ENCODE measurements at regions not wholly inside any gene's neighbourhood (a gene's known extent, or its start where the extent isn't known, plus 50 kb on each side); places are given as distances from the start of the nearest gene placed in this dataset.
"Not testable (repeated sequence)": the region's sequence is repeated elsewhere in the genome, so short reads cannot be mapped to it uniquely, and the experiment has no call there.

DNA sequence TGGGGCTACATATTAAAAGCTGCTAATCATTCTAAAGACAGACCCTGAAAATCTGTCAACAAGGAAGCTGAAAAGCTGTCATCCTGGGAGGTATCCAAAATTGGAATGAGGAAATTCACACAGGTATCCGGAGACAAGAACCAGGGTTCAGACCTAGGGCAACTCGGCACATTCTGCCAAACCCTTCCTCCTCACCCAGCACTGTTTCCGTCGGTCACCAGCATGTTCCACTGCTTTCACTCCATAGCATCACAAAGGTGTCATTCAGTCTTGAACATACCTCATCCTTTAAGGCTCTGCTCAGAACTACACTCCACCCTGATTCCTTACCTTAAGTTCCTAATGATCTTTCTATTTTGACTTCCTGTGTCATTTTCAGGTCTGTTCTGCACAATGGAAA, 153.1 kb upstream of the RASA1 start:
- in situ Hi-C loops (cut with HindIII; ENCODE audit: low pct_ligation_motif_present, low pct_unique_long_range_greater_than_20kb, low sequenced_read_pairs): no loop called here
- no peak for DNase-seq

DNA sequence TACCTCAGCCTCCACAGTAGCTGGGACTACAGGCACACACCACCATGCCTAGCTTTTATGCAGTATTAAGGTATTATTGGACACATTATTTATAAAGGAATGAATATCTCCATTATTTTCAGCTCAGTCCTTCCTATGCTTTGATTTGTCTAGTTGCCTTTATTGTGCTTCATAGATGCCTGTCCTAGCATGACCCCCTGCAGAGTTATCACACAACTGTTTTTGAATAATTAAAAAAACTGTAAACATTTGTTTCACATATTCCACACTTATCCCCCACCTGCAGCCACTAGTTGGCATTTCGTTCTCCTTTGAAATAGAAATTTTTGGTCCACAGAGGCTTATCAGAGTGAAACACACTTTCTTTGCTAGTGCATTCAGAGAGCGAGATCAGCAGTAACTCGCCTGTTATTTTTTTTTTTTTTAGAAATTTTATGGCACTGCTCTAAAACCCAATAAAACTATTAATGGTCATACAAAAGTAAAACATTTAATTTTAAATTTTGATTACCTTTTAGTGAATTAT, 151.8 kb upstream of the RASA1 start:
- in situ Hi-C loops (cut with HindIII; ENCODE audit: low pct_ligation_motif_present, low pct_unique_long_range_greater_than_20kb, low sequenced_read_pairs): no loop called here
- no peak for DNase-seq

DNA sequence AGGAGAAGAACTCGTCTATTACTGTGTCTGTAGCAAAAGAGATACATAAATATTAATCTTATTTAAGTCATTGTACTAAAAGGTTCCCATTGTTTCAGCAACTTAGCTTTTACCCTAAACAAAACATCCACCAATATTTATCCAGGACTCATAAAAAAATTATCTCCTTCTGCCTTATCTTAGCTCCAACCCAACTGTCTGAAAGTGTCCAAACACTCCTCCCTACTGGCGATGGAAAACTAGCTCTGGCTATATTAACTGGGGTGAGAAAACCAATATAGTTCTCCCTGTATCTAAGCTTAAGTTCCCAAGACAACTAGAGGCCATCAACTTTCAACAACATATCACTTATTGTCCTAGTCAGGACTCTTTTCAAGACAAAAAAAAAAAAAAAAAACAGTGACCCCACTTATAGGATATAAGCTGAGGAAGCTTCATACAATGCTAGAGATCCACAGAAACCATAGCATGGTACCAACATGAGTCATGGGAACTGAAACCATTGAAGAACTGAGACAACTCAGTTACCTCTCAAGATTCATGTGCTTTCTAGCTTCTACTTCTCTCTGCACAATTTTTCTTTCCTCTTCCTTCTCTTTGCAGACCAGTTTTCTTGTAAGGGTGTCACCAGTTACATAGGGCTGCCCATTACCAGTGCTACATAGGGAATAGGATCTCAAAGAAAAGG, 150.7 kb upstream of the RASA1 start:
- no peak for DNase-seq
- in situ Hi-C loops (cut with HindIII; ENCODE audit: low pct_ligation_motif_present, low pct_unique_long_range_greater_than_20kb, low sequenced_read_pairs): no loop called here

DNA sequence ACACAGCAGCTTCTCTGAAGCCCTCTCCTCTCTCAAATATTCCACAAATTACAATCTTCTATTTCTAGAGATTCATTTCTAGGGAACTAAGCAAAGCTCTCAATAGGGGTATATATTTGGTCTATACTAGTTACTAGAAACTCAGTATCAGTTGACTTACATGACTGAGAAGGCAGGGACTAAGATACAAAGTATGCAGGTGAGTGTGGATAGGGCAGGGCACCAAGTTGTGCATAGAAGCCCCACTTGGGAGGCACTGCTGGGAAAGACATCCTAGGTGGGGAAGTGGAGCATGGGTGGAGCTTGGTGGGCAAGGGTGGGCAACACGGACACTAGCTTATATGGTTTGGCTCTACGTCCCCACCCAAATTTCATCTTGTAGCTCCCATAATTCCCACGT, 148.1 kb upstream of the RASA1 start:
- in situ Hi-C loops (cut with HindIII; ENCODE audit: low pct_ligation_motif_present, low pct_unique_long_range_greater_than_20kb, low sequenced_read_pairs): no loop called here
- no peak for DNase-seq

DNA sequence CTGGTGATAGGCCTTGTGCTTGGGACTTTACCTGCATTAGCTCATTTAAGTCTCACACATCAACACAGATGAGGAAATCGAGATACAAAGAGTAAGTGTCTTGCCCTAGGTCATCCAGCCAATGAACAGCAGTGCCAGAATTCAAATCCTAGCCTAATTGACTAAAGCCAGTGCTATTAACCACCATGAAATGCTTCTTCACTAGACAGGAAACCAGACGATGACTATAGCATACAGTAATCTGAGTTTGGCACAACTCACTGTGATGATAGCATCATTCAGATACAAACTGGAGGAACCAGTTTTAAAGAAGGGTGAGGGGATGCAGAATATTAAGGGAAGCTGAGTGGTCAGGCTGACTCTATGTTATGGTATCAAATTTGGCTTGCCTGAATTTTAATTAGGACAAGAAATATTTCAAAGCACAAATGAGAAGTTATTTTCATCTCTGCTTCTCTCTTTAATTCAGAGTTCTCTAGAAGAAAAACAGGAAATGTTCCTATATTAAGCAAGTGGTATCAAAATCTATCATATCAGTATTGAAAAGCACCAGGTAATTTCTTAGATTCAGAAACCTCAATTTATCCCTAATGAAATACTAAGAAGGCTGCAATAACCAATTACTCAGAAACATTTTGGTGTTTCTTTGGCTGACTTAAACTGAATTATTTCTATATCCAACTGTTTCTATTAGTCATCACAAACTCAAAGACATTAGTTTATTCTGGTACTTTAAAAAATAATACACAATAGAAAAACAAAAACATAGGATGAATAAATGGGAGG, 147.0 kb upstream of the RASA1 start:
- peak; percentile 92 for DNase-seq
- in situ Hi-C loops (cut with HindIII; ENCODE audit: low pct_ligation_motif_present, low pct_unique_long_range_greater_than_20kb, low sequenced_read_pairs): no loop called here

DNA sequence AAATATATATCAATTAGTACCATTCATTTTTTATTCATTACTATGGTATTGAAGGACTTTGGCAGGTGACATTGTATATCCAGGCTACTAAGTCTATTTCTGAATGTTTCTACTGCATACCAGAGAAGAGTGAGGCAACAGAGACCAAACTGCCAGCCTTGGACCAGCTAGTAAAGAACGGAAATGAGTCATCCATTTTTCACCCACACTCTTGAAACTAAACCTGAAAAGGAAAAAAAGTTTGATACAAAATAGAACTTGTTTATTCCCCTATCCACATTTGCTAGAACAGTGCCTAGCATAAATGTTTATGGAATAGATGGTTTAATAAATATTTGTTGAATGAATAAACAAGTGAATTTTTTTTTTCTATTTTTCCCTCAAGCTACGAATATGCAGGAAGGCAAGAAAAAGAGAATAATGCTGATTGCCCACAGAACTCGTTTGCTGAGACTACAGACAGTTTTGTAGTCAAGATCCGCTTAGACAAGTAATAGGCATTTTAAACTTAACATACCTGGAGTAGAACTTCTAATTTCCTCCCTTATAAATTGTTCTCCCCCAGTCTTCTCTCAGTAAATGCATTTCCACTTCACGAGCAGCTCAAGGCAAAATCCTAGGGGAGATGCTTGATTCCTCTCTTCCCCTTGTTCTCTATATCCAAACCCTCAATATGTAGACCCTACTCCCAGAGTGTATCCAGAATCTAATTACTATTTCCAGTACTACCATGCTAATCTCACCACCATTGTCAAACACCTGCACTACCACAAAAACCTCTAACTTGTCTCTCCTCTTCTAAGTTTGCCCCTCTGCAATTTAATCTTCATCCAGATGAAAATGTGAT, 146.2 kb upstream of the RASA1 start:
- in situ Hi-C loops (cut with HindIII; ENCODE audit: low pct_ligation_motif_present, low pct_unique_long_range_greater_than_20kb, low sequenced_read_pairs): no loop called here
- peak; percentile 89 for DNase-seq

DNA sequence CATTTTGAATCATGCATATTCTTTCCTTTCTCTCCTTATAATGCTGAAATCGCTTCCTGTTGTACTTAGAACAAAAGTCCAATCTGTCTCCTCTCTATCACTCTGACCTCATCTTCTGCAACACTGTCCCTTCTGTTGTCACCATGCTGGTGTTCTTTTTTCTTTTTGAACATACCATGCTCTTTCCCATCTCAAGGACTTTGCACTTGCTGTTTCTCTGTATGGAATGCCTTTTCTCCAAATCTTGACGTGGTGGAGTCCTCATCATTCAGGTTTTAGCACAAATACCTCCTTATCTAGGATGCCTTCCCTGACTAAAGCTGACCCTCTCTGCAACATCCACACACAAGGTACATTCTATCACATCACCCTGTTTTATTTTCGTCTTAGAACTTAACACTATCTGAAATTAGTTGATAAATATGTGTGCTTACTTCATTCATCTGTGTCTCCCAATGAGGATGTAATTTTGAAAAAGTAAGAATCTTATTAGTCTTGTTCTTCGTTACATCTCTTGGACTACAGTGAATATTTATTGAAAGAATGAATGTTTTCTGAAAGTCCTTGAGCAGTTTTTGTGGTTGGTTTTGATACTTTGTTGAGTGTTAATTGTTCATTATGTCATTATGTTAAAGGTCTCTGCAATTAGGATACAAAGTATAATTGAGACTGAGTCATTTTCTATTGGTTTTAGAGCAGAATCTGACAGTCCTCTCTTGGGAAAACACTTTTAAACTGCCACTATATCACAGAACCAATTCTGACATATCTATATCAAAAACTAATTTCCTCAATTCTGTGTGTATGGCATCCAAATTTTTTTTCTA, 145.3 kb upstream of the RASA1 start:
- in situ Hi-C loops (cut with HindIII; ENCODE audit: low pct_ligation_motif_present, low pct_unique_long_range_greater_than_20kb, low sequenced_read_pairs): no loop called here
- peak; percentile 22 for DNase-seq

DNA sequence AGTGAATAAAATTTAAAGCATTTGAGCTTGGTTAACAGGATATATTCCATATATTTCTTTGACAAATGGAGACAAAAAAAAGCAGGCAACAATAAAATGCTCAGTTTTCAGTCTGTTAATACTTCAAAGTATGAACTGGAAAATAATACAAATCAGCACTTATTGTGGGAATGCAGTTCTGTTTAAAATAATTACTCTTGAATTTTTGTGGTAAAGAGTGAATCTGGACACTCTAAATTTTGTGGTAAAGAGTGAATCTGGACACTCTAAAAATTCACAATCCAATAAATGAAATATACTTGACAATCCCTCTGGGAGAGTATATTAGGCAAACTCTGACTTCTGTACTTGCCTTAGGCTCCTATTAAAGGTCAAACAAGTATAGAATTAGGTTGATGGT, 141.9 kb upstream of the RASA1 start:
- no peak for DNase-seq
- in situ Hi-C loops (cut with HindIII; ENCODE audit: low pct_ligation_motif_present, low pct_unique_long_range_greater_than_20kb, low sequenced_read_pairs): no loop called here

DNA sequence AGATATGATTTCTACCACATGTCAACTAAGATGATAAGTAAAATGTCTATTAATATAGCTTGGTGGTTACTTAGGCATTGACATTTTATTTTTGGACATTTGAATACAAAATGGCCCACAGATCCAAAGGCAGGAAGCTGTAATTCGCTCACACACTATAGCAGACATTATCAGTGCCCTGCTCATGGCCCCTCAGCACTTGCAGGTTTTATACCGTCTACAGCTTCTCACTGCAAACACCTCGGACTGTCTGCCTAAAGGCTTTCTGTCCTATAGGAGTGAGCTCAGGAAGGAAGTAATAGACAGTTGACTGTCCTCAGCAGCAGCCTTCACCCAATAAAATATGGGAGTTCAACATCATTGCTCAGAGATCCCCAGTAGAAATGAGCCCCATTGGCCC, 140.8 kb upstream of the RASA1 start:
- DNase-seq: no peak
- in situ Hi-C loops (cut with HindIII; ENCODE audit: low pct_ligation_motif_present, low pct_unique_long_range_greater_than_20kb, low sequenced_read_pairs): no loop called here

DNA sequence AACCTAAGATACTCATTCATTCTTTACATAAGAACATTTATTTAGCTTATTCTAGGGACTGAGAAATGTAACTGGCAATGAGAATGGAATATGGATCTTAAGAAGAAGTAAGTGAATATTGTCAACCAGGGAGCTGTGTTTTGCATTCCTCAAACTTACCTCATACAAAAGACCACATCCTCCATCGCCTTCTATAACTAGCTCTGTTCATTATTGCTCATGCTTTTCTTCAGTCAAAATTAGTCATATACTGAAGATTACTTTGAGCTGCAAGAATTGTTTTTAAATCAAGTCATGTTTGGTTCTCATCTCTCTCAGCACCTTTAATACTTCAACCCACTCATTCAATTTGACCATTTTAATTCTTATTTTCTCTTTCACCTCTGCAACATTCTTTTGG, 140.3 kb upstream of the RASA1 start:
- in situ Hi-C loops (cut with HindIII; ENCODE audit: low pct_ligation_motif_present, low pct_unique_long_range_greater_than_20kb, low sequenced_read_pairs): no loop called here
- peak; percentile 37 for DNase-seq

DNA sequence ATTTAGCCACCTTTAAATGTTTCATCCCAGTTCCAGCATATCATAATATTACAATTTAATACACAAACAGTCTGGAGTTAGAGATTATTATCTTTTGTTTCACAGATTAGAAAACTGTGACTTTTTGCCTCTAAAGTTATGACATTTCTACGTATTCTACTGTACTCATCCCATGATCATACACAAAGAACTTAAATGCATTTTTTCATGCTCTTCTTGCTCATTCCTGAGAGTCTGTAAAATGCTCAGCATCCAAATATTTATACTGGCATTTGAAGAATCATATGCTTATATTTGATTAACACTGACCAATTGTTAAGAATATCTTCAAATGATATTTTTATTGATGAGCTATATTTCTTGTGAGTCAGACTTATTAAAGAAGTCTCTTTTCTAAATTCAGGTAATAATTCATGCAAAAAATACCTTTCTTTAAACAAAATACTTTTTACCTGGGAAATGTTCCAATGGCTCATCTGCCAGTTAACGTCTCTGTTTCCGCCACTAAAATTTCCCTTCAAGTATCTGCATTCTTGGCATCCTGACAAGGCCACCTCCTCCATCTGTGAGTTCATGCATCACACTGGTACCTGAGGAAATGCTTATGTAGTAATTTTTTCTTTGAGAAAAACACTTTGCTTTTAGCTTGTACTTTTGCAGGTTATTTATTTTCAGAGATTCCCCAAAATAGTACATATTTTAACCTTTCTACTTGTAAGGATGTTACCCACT, 139.6 kb upstream of the RASA1 start:
- in situ Hi-C loops (cut with HindIII; ENCODE audit: low pct_ligation_motif_present, low pct_unique_long_range_greater_than_20kb, low sequenced_read_pairs): no loop called here
- no peak for DNase-seq

DNA sequence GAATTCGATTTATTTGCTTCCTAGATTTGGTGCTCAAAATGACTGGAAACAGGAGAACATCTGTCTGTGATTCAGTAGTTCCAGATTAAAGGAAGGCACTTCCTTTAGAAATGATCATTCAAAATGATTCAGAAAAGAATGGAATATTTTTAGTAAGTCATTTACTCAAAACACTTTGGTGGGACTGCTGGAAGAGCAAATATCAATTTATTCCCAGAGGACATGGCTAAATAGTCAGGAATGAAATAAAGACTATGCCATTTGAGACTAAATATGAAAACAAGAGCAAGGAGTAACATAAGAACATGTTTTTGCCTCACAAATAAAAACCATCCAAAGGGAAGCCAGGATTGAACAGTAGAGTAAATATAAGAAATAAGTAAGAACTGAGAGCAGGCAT, 138.6 kb upstream of the RASA1 start:
- no peak for DNase-seq
- in situ Hi-C loops (cut with HindIII; ENCODE audit: low pct_ligation_motif_present, low pct_unique_long_range_greater_than_20kb, low sequenced_read_pairs): no loop called here

DNA sequence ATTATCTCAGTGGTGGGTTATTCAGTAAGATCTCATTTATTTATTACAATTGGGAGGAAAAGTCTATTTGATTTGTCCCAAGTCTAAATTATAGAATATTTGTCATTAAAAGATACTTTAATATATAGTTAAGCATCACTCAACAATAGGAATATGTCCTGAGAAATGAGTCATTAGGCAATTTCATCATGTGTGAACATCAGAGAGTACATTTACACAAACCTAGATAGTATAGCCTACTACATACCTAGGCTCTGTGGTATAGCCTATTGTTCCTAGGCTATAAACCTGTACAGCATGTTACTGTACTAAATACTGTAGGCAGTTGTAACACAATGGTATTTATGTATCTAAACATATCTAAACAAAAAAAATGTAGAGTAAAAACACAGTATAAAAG, 135.0 kb upstream of the RASA1 start:
- in situ Hi-C loops (cut with HindIII; ENCODE audit: low pct_ligation_motif_present, low pct_unique_long_range_greater_than_20kb, low sequenced_read_pairs): no loop called here
- DNase-seq: no peak

DNA sequence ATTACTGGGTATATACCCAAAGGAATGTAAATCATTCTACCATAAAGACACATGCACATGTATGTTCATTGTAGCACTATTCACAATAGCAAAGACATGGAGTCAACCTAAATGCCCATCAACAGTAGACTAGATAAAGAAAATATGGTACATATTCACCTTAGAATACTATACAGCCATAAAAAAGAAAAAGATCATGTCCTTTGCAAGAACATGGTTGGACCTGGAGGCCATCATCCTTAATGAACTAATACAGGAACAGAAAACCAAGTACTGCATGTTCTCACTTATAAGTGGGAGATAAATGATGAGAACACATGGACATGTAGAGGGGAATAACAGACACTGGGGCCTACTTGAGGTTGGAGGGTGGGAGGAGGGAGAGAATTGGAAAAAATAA, 133.2 kb upstream of the RASA1 start:
- in situ Hi-C loops (cut with HindIII; ENCODE audit: low pct_ligation_motif_present, low pct_unique_long_range_greater_than_20kb, low sequenced_read_pairs): not testable (repeated sequence)

DNA sequence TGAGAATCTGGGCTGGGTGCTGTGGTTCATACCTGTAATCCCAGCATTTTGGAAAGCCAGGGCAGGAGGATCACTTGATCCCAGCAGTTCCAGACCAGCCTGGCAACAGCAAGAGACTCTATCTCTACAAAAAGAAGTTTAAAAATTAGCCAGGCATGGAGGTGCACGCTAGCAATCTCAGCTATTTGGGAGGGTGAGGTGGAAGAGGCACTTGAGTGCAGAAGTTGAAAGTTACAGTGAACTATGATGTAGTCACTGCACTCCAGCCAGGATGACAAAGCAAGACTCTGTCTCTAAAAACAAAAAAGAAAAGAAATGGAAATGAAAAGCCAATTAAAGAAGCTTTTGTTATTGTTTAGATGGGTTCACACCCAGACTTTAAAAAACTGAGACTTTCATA, 131.6 kb upstream of the RASA1 start:
- in situ Hi-C loops (cut with HindIII; ENCODE audit: low pct_ligation_motif_present, low pct_unique_long_range_greater_than_20kb, low sequenced_read_pairs): no loop called here
- DNase-seq: peak; percentile 89

More for the DNA sequence above, 133.2 kb upstream of the RASA1 start:
- not testable (repeated sequence) for DNase-seq

DNA sequence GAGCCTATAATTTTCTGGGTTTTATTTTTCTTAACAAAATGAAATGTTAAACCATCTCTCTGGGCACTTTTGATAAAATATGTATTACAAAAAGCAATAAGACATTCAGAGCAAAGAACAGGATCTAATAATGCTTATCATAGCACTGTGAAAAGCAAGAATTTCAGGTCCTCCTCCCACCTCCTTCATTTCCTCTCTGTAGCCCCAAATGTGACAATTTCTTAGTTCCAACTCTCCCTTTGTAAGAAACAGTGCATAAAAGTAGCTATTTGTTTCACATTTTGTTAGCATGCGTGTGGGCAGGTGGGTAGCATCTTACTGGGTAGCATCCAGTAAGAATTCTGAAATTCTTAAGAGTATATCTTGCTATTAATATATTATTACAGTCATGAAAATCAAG, 130.9 kb upstream of the RASA1 start:
- no peak for DNase-seq
- in situ Hi-C loops (cut with HindIII; ENCODE audit: low pct_ligation_motif_present, low pct_unique_long_range_greater_than_20kb, low sequenced_read_pairs): no loop called here

DNA sequence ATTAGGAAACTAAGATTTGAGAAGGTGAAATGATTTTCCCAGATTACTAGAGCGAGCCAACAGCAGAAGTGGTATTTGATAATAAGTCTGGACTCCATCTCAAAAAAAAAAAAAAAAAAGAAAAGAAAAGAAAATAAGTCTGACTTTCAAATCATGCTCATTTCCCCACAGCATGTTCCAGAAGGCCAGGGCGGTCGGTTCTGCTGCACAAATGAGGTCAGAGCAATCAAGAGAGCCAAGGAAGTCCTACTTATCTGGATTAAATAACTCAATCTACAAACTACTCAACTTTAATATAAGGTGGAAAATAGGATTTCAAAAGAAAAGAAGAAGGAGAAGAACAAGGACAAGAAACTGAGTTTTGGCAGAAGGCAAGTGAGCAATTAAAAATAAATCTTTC, 130.4 kb upstream of the RASA1 start:
- DNase-seq: no peak
- in situ Hi-C loops (cut with HindIII; ENCODE audit: low pct_ligation_motif_present, low pct_unique_long_range_greater_than_20kb, low sequenced_read_pairs): no loop called here

All from ACHN (cell line).